Brain microvascular endothelial cell (primary cell): ENCODE measurements at regions not wholly inside any gene's neighbourhood (a gene's known extent, or its start where the extent isn't known, plus 50 kb on each side); places are given as distances from the start of the nearest gene placed in this dataset.

Source experiments
- DNase-seq: peaks from one replicate; pipeline ENCODE4 v3.0.0-alpha.2; 2020
- H3K27ac ChIP-seq: fragments of 250-450 bp; sonication (Bioruptor Pico); 2 replicates; pipeline ENCODE4 v1.5.1; 2020; ENCODE audit warnings: mild to moderate bottlenecking, moderate library complexity
- H3K27me3 ChIP-seq: fragments of 250-450 bp; sonication (Bioruptor Pico); replicated peaks from 2 replicates; pipeline ENCODE4 v1.5.1; 2020; ENCODE audit warnings: mild to moderate bottlenecking
- H3K36me3 ChIP-seq: fragments of 250-450 bp; sonication (Bioruptor Pico); replicated peaks from 2 replicates; pipeline ENCODE4 v1.5.1; 2020; ENCODE audit warnings: mild to moderate bottlenecking
- H3K4me3 ChIP-seq: 2 replicates; pipeline ENCODE4 v1.5.1; 2011; ENCODE audit warnings: low read depth, mild to moderate bottlenecking, control low read depth, low read length, moderate library complexity
- CTCF ChIP-seq: IDR thresholded peaks from 2 replicates; pipeline ENCODE4 v1.5.1; 2011; ENCODE audit warnings: low read depth, mild to moderate bottlenecking, moderate library complexity, low read length, control low read depth, inconsistent platforms; ENCODE audit errors: missing control alignments
- in situ Hi-C: cut with HindIII; loops from 2 replicates; pipeline ENCODE4 v1.10.0; 2017; ENCODE audit warnings: low sequenced_read_pairs, low pct_ligation_motif_present

GRCh38 chr18:46279673-46280072, 175.5 kb downstream of the HAUS1 start:
- in situ Hi-C loops = no loop called here
- no peak for TF ChIP-seq CTCF
- no peak overlapping the region for H3K4me3 ChIP-seq
- DNase-seq = no peak
- H3K27me3 ChIP-seq = no peaks in the 10 kb centered on the region
- no peak overlapping the region for H3K27ac ChIP-seq
- no peaks in the 10 kb centered on the region for H3K36me3 ChIP-seq

GRCh38 chr18:46281185-46282176, 177.3 kb downstream of the HAUS1 start:
- Histone ChIP-seq H3K27ac (no peak overlapping the region), H3K4me3 (no peak overlapping the region), H3K27me3 (no peaks in the 10 kb centered on the region), H3K36me3 (no peaks in the 10 kb centered on the region)
- peak; percentile 71 for DNase-seq
- TF ChIP-seq CTCF = peak; percentile 96
- in situ Hi-C loops = no loop called here

GRCh38 chr18:46282177-46282570, 178.0 kb downstream of the HAUS1 start:
- Histone ChIP-seq H3K4me3 (no peak overlapping the region), H3K27ac (no peak overlapping the region), H3K27me3 (no peaks in the 10 kb centered on the region), H3K36me3 (no peaks in the 10 kb centered on the region)
- in situ Hi-C loops = no loop called here
- TF ChIP-seq CTCF = no peak
- no peak for DNase-seq

GRCh38 chr18:46282646-46283045, 178.5 kb downstream of the HAUS1 start:
- Histone ChIP-seq H3K27me3 (no peaks in the 10 kb centered on the region), H3K36me3 (no peaks in the 10 kb centered on the region), H3K4me3 (no peak overlapping the region), H3K27ac (no peak overlapping the region)
- no peak for DNase-seq
- TF ChIP-seq CTCF = no peak
- in situ Hi-C loops = no loop called here

GRCh38 chr18:46283268-46283667, 179.1 kb downstream of the HAUS1 start:
- in situ Hi-C loops = no loop called here
- peak; percentile 25 for DNase-seq
- Histone ChIP-seq H3K4me3 (no peak overlapping the region), H3K27me3 (no peaks in the 10 kb centered on the region), H3K27ac (no peak overlapping the region), H3K36me3 (no peaks in the 10 kb centered on the region)
- TF ChIP-seq CTCF = no peak
